IMR-90 (cell line): ENCODE measurements at regions not wholly inside any gene's neighbourhood (a gene's known extent, or its start where the extent isn't known, plus 50 kb on each side); places are given as distances from the start of the nearest gene placed in this dataset.

Source experiments
- ATAC-seq: fragments of 200-7000 bp; cut with Tn5 transposase; 2 replicates; pipeline ENCODE4 v1.9.1; 2020; ENCODE audit warnings: low read depth, mild to moderate bottlenecking, moderate library complexity
- BruUV-seq: library from RNA; stranded (reverse); fragments of 400-500 nt; replicated peaks from 2 replicates; lab custom pipeline; 2021; lab: Mats Ljungman, UMichigan
- CTCF ChIA-PET: fragments of 300-600 bp; formaldehyde crosslinking; extraction: SDS; loops from one replicate; lab custom pipeline; 2021; ENCODE audit warnings: antibody characterized with exemption; lab: Yijun Ruan, JAX
- POLR2A ChIA-PET: fragments of 300-600 bp; sonication (Branson Sonifier 250); formaldehyde crosslinking; loops from one replicate; lab custom pipeline; 2022; ENCODE audit warnings: antibody characterized with exemption; ENCODE audit not compliant: unreplicated experiment; lab: Charles Lee
- DNase-seq: peaks from one replicate; pipeline ENCODE4 v3.0.0; 2013
- H2AFZ ChIP-seq: replicated peaks from 2 replicates; pipeline ENCODE3; 2013; ENCODE audit warnings: low read length, mild to moderate bottlenecking; ENCODE audit not compliant: poor library complexity
- H2AK5ac ChIP-seq: 2 replicates; pipeline ENCODE4 v1.6.1; 2013; ENCODE audit warnings: low read depth, low read length, inconsistent platforms
- H2AK9ac ChIP-seq: replicated peaks from 2 replicates; pipeline ENCODE3; 2013; ENCODE audit warnings: mild to moderate bottlenecking, low read depth, low read length, moderate library complexity; ENCODE audit not compliant: poor library complexity
- H2BK120ac ChIP-seq: 2 replicates; pipeline ENCODE4 v1.6.1; 2013; ENCODE audit warnings: low read depth, low read length, inconsistent platforms
- H2BK15ac ChIP-seq: 3 replicates; pipeline ENCODE4 v1.6.1; 2013; ENCODE audit warnings: low read depth, low read length, inconsistent platforms
- H2BK20ac ChIP-seq: 2 replicates; pipeline ENCODE4 v1.6.1; 2013; ENCODE audit warnings: low read depth, mild to moderate bottlenecking, inconsistent platforms, low read length, moderate library complexity
- H2BK5ac ChIP-seq: 2 replicates; pipeline ENCODE4 v1.6.1; 2013; ENCODE audit warnings: mild to moderate bottlenecking, low read depth, low read length, inconsistent platforms; ENCODE audit not compliant: poor library complexity, severe bottlenecking
- H3K14ac ChIP-seq: replicated peaks from 2 replicates; pipeline ENCODE4 v1.6.1; 2013; ENCODE audit warnings: low read depth, low read length, inconsistent platforms
- H3K18ac ChIP-seq: 2 replicates; pipeline ENCODE4 v1.6.1; 2013; ENCODE audit warnings: low read depth, low read length, control low read depth
- H3K23ac ChIP-seq: 2 replicates; pipeline ENCODE4 v1.6.1; 2013; ENCODE audit warnings: low read depth, low read length, inconsistent platforms
- H3K27ac ChIP-seq: 2 replicates; pipeline ENCODE4 v1.5.1; 2013; ENCODE audit warnings: mild to moderate bottlenecking, control low read depth, low read length; ENCODE audit not compliant: insufficient read depth
- H3K27me3 ChIP-seq: 2 replicates; pipeline ENCODE4 v1.6.1; 2013; ENCODE audit warnings: low read length; ENCODE audit not compliant: control insufficient read depth, insufficient read depth
- H3K36me3 ChIP-seq: 2 replicates; pipeline ENCODE4 v1.6.1; 2013; ENCODE audit warnings: low read length, mixed read lengths; ENCODE audit not compliant: control insufficient read depth, insufficient read depth
- H3K4ac ChIP-seq: 2 replicates; pipeline ENCODE4 v1.6.1; 2013; ENCODE audit warnings: low read depth, low read length, inconsistent platforms
- H3K4me1 ChIP-seq: 2 replicates; pipeline ENCODE4 v1.6.1; 2013; ENCODE audit warnings: low read length, mixed read lengths; ENCODE audit not compliant: control insufficient read depth, insufficient read depth
- H3K4me2 ChIP-seq: 2 replicates; pipeline ENCODE4 v1.6.1; 2013; ENCODE audit warnings: low read depth, mild to moderate bottlenecking, control low read depth, low read length, moderate library complexity
- H3K4me3 ChIP-seq: 2 replicates; pipeline ENCODE4 v1.5.1; 2013; ENCODE audit warnings: low read depth, mild to moderate bottlenecking, control low read depth, low read length, moderate library complexity; ENCODE audit not compliant: insufficient read depth
- H3K56ac ChIP-seq: 2 replicates; pipeline ENCODE4 v1.6.1; 2013; ENCODE audit warnings: low read length, inconsistent platforms; ENCODE audit not compliant: insufficient read depth; ENCODE audit errors: extremely low read depth
- H3K79me1 ChIP-seq, 2 experiments: 2 replicates each; pipeline ENCODE4 v1.6.1; 2013; ENCODE audit warnings: low read length in 2 of 2, inconsistent platforms in 1 of 2, low read depth in 1 of 2
- H3K9ac ChIP-seq: 2 replicates; pipeline ENCODE4 v1.6.1; 2013; ENCODE audit warnings: low read depth, low read length, control low read depth
- H3K9me1 ChIP-seq: 2 replicates; pipeline ENCODE4 v1.6.1; 2013; ENCODE audit warnings: low read length, inconsistent platforms; ENCODE audit not compliant: insufficient read depth
- H3K9me3 ChIP-seq: 2 replicates; pipeline ENCODE4 v1.6.1; 2013; ENCODE audit warnings: low read length; ENCODE audit not compliant: control insufficient read depth, insufficient read depth
- H4K20me1 ChIP-seq: 2 replicates; pipeline ENCODE4 v1.6.1; 2013; ENCODE audit warnings: low read length, inconsistent platforms; ENCODE audit not compliant: insufficient read depth
- H4K5ac ChIP-seq: 2 replicates; pipeline ENCODE4 v1.6.1; 2013; ENCODE audit warnings: mild to moderate bottlenecking, low read depth, low read length, control low read depth
- H4K8ac ChIP-seq, 2 experiments: 2 replicates each; pipeline ENCODE4 v1.6.1; 2013; ENCODE audit warnings: low read depth in 2 of 2, low read length in 2 of 2, control low read depth in 1 of 2, inconsistent platforms in 1 of 2
- H4K91ac ChIP-seq: 2 replicates; pipeline ENCODE4 v1.6.1; 2013; ENCODE audit warnings: low read depth, low read length, inconsistent platforms; ENCODE audit not compliant: insufficient read depth
- BHLHE40 ChIP-seq: fragments of 150-350 bp; IDR thresholded peaks from 2 replicates; pipeline ENCODE4 v1.6.1; 2016; ENCODE audit warnings: mild to moderate bottlenecking, low read depth, low read length
- CEBPB ChIP-seq: IDR thresholded peaks from 2 replicates; pipeline ENCODE4 v1.6.1; 2012; ENCODE audit warnings: low read depth, low read length, improper control_type of control experiment
- CHD1 ChIP-seq: IDR thresholded peaks from 2 replicates; pipeline ENCODE4 v1.6.1; 2012; ENCODE audit warnings: low read depth, low read length, improper control_type of control experiment
- CTCF ChIP-seq: conservative IDR thresholded peaks from 2 replicates; pipeline ENCODE4 v1.5.1; 2012; ENCODE audit warnings: mild to moderate bottlenecking, low read depth, low read length, improper control_type of control experiment
- ELK1 ChIP-seq: fragments of 150-350 bp; IDR thresholded peaks from 2 replicates; pipeline ENCODE4 v1.6.1; 2016; ENCODE audit warnings: low read depth, mild to moderate bottlenecking, low read length, moderate library complexity, borderline replicate concordance
- FOS ChIP-seq: fragments of 150-350 bp; IDR thresholded peaks from 2 replicates; pipeline ENCODE4 v1.6.1; 2016; ENCODE audit warnings: low read depth, low read length
- MAFK ChIP-seq: IDR thresholded peaks from 2 replicates; pipeline ENCODE4 v1.6.1; 2012; ENCODE audit warnings: low read depth, low read length, improper control_type of control experiment
- MAZ ChIP-seq: IDR thresholded peaks from 2 replicates; pipeline ENCODE4 v1.6.1; 2012; ENCODE audit warnings: low read depth, mild to moderate bottlenecking, low read length, improper control_type of control experiment, moderate library complexity, borderline replicate concordance
- MXI1 ChIP-seq: IDR thresholded peaks from 2 replicates; pipeline ENCODE4 v1.6.1; 2012; ENCODE audit warnings: low read depth, mild to moderate bottlenecking, low read length, moderate library complexity, borderline replicate concordance
- NFE2L2 ChIP-seq: fragments of 150-350 bp; IDR thresholded peaks from 2 replicates; pipeline ENCODE4 v1.6.1; 2016; ENCODE audit warnings: low read depth, mild to moderate bottlenecking, low read length
- POLR2A ChIP-seq: IDR thresholded peaks from 2 replicates; pipeline ENCODE4 v1.6.1; 2012; ENCODE audit warnings: mild to moderate bottlenecking, low read depth, low read length
- RAD21 ChIP-seq: IDR thresholded peaks from 2 replicates; pipeline ENCODE4 v1.6.1; 2012; ENCODE audit warnings: low read length, improper control_type of control experiment
- RCOR1 ChIP-seq: IDR thresholded peaks from 2 replicates; pipeline ENCODE4 v1.6.1; 2012; ENCODE audit warnings: mild to moderate bottlenecking, low read length, improper control_type of control experiment; ENCODE audit not compliant: insufficient replicate concordance
- RFX5 ChIP-seq: IDR thresholded peaks from 2 replicates; pipeline ENCODE4 v1.8.0; 2012; ENCODE audit warnings: low read depth, mild to moderate bottlenecking, low read length, moderate library complexity
- SMC3 ChIP-seq: fragments of 150-350 bp; IDR thresholded peaks from 2 replicates; pipeline ENCODE4 v1.6.1; 2016; ENCODE audit warnings: low read depth, mild to moderate bottlenecking, antibody characterized with exemption, low read length, moderate library complexity
- USF2 ChIP-seq: fragments of 150-350 bp; IDR thresholded peaks from 2 replicates; pipeline ENCODE4 v1.6.1; 2017; ENCODE audit warnings: mild to moderate bottlenecking, antibody characterized with exemption, low read length, low read depth
- WGBS, 2 experiments: methylation state at CpG; one replicate each; pipeline versions ENCODE4 v1.1.5 to v1.1.7; 2013; ENCODE audit warnings: missing lambda C conversion rate in 2 of 2; ENCODE audit not compliant: insufficient read length in 1 of 2; ENCODE audit errors: extremely low coverage in 2 of 2; 5-methylcytosine and 5-hydroxymethylcytosine counted together
- dilution Hi-C: fragments of 300-500 bp; cut with HindIII; formaldehyde crosslinking; loops from one replicate; pipeline ENCODE4 v1.14.3; 2018; ENCODE audit warnings: low sequenced_read_pairs; ENCODE audit not compliant: unreplicated experiment
- in situ Hi-C: fragments of 300-500 bp; cut with MboI; formaldehyde crosslinking; loops from 3 replicates; pipeline ENCODE4 v1.14.3; 2019; ENCODE audit warnings: low sequenced_read_pairs, inconsistent platforms, mixed read lengths
- intact Hi-C: fragments of 100-400 bp; cut with micrococcal nuclease; formaldehyde crosslinking; loops from 2 replicates; pipeline ENCODE4 v1.10.0; 2022

- H3K27me3 ChIP-seq, result no peaks in the 10 kb centered on the region
- H3K18ac ChIP-seq, result no peak overlapping the region
- H2BK5ac ChIP-seq, result no peak overlapping the region
- DNase-seq, result no peak
- no peak overlapping the region for H3K4me2 ChIP-seq
- no peak overlapping the region for H3K23ac ChIP-seq
- H3K27ac ChIP-seq, result no peak overlapping the region
- H4K8ac ChIP-seq, result no peak overlapping the region
- dilution Hi-C loops (no loop called here), in situ Hi-C loops (no loop called here), intact Hi-C loops (no loop called here)
- no peak overlapping the region for H3K56ac ChIP-seq
- no peak overlapping the region for H4K5ac ChIP-seq
- POLR2A ChIA-PET, result no interaction called here
- no peak overlapping the region for H4K91ac ChIP-seq
- H2BK15ac ChIP-seq, result no peak overlapping the region
- no CpG with 5 or more reads among the region's 3 CpGs for WGBS, 2 experiments
- H2BK120ac ChIP-seq, result no peak overlapping the region
- no peaks in the 10 kb centered on the region for H3K79me1 ChIP-seq
- H3K9me3 ChIP-seq, result no peaks in the 10 kb centered on the region
- no peak overlapping the region; the same call in 1 of the 2 replicates for H3K14ac ChIP-seq
- H2AK9ac ChIP-seq, result no peak overlapping the region
- H2AK5ac ChIP-seq, result no peak overlapping the region
- TF ChIP-seq RAD21, result no peak
- TF ChIP-seq CHD1, result no peak
- no peak for TF ChIP-seq CTCF
- TF ChIP-seq ELK1, result no peak
- no peak for TF ChIP-seq SMC3
- TF ChIP-seq CEBPB, result no peak
- TF ChIP-seq USF2, result no peak
- TF ChIP-seq MAZ, result no peak
- no peak for TF ChIP-seq BHLHE40
- no peak for TF ChIP-seq NFE2L2
- TF ChIP-seq POLR2A, result no peak
- TF ChIP-seq MXI1, result no peak
- no peak for TF ChIP-seq RCOR1
- TF ChIP-seq RFX5, result no peak
- TF ChIP-seq MAFK, result no peak
- no peak for TF ChIP-seq FOS
- H2BK20ac ChIP-seq, result no peak overlapping the region
- ATAC-seq, result no peak
- H3K4me1 ChIP-seq, result no peaks in the 10 kb centered on the region; the same call in 1 of the 2 replicates
- no peak overlapping the region for H2AFZ ChIP-seq
- no peak overlapping the region for H3K4ac ChIP-seq
- no TSS peak for BruUV-seq
- no peaks in the 10 kb centered on the region for H3K36me3 ChIP-seq
- H3K9me1 ChIP-seq, result 0 out of 2 replicates have a peak, but pooled peaks cover 2% of the 10 kb centered on the region
- H4K20me1 ChIP-seq, result no peaks in the 10 kb centered on the region
- CTCF ChIA-PET, result no interaction called here
- H3K9ac ChIP-seq, result no peak overlapping the region
- no peak overlapping the region for H3K4me3 ChIP-seq
Measured at GRCh38 chr11:111172321-111172862, 73.1 kb upstream of the POU2AF2 start.
